Loucy (cell line): ENCODE measurements at regions not wholly inside any gene's neighbourhood (a gene's known extent, or its start where the extent isn't known, plus 50 kb on each side); places are given as distances from the start of the nearest gene placed in this dataset.

Experiments
- H2AFZ ChIP-seq: fragments of 200-600 bp; sonication (generic); 2 replicates; pipeline ENCODE4 v1.6.0; 2016; ENCODE audit warnings: antibody characterized with exemption, mild to moderate bottlenecking, low read length, moderate library complexity
- H3F3A ChIP-seq: fragments of 200-600 bp; 2 replicates; pipeline ENCODE4 v1.6.0; 2016; ENCODE audit warnings: antibody characterized with exemption, low read depth, mild to moderate bottlenecking
- H3K27me3 ChIP-seq: fragments of 200-600 bp; sonication (generic); 2 replicates; pipeline ENCODE4 v1.6.1; 2014; ENCODE audit warnings: low read length, mild to moderate bottlenecking; ENCODE audit not compliant: insufficient read depth, poor library complexity, severe bottlenecking
- H3K36me3 ChIP-seq: fragments of 200-600 bp; sonication (generic); 2 replicates; pipeline ENCODE4 v1.6.1; 2016; ENCODE audit warnings: low read length; ENCODE audit not compliant: insufficient read depth
- H3K4me1 ChIP-seq: fragments of 200-600 bp; sonication (generic); 2 replicates; pipeline ENCODE4 v1.5.1; 2014; ENCODE audit warnings: low read length, mild to moderate bottlenecking; ENCODE audit not compliant: insufficient read depth, poor library complexity, severe bottlenecking
- H3K4me2 ChIP-seq: fragments of 200-600 bp; sonication (generic); 2 replicates; pipeline ENCODE4 v1.6.0; 2014; ENCODE audit warnings: antibody characterized with exemption, low read length, low read depth, mild to moderate bottlenecking; ENCODE audit not compliant: poor library complexity, severe bottlenecking
- H3K4me3 ChIP-seq: fragments of 200-600 bp; sonication (generic); 2 replicates; pipeline ENCODE4 v1.5.1; 2014; ENCODE audit warnings: low read length, mild to moderate bottlenecking, mixed read lengths; ENCODE audit not compliant: poor library complexity, severe bottlenecking
- H3K79me2 ChIP-seq: fragments of 200-600 bp; sonication (generic); 2 replicates; pipeline ENCODE4 v1.6.1; 2014; ENCODE audit warnings: low read length; ENCODE audit not compliant: insufficient read depth
- H3K9ac ChIP-seq: fragments of 200-600 bp; sonication (generic); 2 replicates; pipeline ENCODE4 v1.6.0; 2014; ENCODE audit warnings: mild to moderate bottlenecking, low read depth, low read length, moderate library complexity; ENCODE audit not compliant: poor library complexity, severe bottlenecking
- H3K9me2 ChIP-seq: fragments of 200-600 bp; sonication (generic); replicated peaks from 2 replicates; pipeline ENCODE4 v1.6.1; 2016; ENCODE audit warnings: low read depth, low read length, mixed read lengths
- H3K9me3 ChIP-seq: fragments of 200-600 bp; sonication (generic); 2 replicates; pipeline ENCODE4 v1.6.1; 2014; ENCODE audit warnings: mild to moderate bottlenecking, antibody characterized with exemption, low read length, low read depth; ENCODE audit not compliant: insufficient read depth
- H4K20me1 ChIP-seq: fragments of 200-600 bp; sonication (generic); 2 replicates; pipeline ENCODE4 v1.6.0; 2014; ENCODE audit warnings: antibody characterized with exemption, low read length, mild to moderate bottlenecking; ENCODE audit not compliant: insufficient read depth, poor library complexity, severe bottlenecking
- EZH2phosphoT487 ChIP-seq: fragments of 200-600 bp; IDR thresholded peaks from 2 replicates; pipeline ENCODE4 v1.6.1; 2018; ENCODE audit warnings: antibody characterized with exemption, mild to moderate bottlenecking, moderate library complexity, borderline replicate concordance
- TF ChIP-seq, protein P1 (sequence below): fragments of 200-600 bp; sonication (generic); conservative IDR thresholded peaks from 2 replicates; pipeline ENCODE4 v1.5.1; 2014; ENCODE audit warnings: mild to moderate bottlenecking, antibody characterized with exemption, low read length

DNA sequence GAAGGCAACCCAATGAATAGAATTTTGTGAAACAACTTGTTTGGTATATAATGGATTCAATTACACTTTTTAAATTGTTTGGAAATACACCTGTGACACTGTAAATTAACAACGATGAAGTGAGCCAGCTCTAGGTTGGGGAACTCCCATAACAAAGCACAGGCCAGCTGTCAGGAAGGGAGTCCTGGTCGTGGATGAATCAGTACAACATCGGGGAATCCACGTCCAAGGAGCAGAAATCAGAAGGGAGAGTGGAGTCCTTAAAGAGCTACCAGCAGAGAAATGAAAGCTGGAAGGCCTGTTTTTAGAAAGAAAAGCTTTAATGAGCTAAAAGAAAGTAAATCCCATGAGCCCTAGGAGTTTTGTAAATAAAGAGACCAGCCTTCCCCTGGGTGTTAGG is 223.1 kb upstream of the SLC35B3 start:
- no peak overlapping the region for H3K9ac ChIP-seq
- no peaks in the 10 kb centered on the region for H3F3A ChIP-seq
- no peak overlapping the region for H3K4me2 ChIP-seq
- H2AFZ ChIP-seq: no peak overlapping the region
- no peak overlapping the region for H3K4me3 ChIP-seq
- H3K4me1 ChIP-seq: no peaks in the 10 kb centered on the region
- H3K9me2 ChIP-seq: 0 out of 2 replicates have a peak, but pooled peaks cover 4% of the 10 kb centered on the region
- H3K27me3 ChIP-seq: no peaks in the 10 kb centered on the region
- TF ChIP-seq, protein P1, sequence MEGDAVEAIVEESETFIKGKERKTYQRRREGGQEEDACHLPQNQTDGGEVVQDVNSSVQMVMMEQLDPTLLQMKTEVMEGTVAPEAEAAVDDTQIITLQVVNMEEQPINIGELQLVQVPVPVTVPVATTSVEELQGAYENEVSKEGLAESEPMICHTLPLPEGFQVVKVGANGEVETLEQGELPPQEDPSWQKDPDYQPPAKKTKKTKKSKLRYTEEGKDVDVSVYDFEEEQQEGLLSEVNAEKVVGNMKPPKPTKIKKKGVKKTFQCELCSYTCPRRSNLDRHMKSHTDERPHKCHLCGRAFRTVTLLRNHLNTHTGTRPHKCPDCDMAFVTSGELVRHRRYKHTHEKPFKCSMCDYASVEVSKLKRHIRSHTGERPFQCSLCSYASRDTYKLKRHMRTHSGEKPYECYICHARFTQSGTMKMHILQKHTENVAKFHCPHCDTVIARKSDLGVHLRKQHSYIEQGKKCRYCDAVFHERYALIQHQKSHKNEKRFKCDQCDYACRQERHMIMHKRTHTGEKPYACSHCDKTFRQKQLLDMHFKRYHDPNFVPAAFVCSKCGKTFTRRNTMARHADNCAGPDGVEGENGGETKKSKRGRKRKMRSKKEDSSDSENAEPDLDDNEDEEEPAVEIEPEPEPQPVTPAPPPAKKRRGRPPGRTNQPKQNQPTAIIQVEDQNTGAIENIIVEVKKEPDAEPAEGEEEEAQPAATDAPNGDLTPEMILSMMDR: no peak
- TF ChIP-seq EZH2phosphoT487: no peak
- H4K20me1 ChIP-seq: no peaks in the 10 kb centered on the region
- no peaks in the 10 kb centered on the region for H3K79me2 ChIP-seq
- no peaks in the 10 kb centered on the region for H3K9me3 ChIP-seq
- H3K36me3 ChIP-seq: no peaks in the 10 kb centered on the region

DNA sequence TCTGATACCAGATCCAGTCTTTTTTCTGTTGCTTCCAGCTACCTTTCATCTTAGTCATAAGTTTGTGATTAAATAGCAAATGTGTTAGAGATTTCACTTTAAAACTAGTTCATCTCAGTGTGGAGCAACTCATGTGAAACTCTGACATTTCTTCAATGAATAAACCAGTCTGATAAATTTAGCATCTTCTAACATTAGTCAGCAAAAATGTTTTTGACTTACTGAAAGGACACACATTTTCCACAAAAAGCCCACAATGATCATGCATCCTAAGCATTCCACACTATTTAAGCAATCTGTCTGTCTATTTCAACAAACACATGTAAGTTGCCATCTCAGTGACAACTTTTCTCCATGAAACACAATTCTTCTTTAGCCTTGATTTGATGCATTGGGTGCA is 222.2 kb upstream of the SLC35B3 start:
- Histone ChIP-seq H3K4me3 (no peak overlapping the region), H3K4me2 (no peak overlapping the region), H3K27me3 (no peaks in the 10 kb centered on the region)

DNA sequence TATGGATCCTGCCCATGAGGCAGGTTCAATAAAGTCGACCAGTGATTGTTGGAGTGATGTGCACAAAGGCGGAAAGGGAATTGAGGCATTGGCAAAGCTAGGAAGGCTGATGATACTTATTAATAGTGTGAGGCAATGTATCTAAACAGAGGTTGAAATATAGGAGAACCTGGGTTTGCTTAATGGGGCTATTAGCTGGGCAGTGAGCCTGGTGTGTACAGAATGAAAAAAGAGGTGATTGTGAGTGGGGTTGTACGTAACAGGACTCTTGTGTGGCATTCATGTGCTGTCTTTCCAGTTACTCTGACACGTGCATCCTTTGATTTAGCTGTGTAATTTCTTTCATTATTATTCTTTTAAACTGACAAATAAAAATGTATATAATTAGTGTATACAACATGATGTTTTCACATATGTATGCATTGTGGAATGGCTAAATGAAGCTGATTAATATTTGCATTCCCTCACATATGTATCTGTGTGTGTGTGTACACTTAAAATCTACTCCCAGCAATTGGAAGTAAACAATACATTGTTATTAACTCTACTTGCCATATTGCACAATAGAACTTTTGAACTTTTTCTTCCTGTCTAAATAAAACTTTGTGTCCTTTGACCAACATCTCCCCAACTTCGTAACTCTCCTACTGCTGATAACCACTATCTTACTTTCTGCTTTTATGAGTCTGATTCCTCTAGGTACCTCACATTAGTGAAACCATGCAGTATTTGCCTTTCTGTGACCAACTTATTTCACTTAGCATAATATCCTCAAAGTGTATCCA is 220.5 kb upstream of the SLC35B3 start:
- Histone ChIP-seq H4K20me1 (no peaks in the 10 kb centered on the region), H3K4me3 (no peak overlapping the region), H3F3A (no peaks in the 10 kb centered on the region), H3K27me3 (no peaks in the 10 kb centered on the region), H2AFZ (no peak overlapping the region), H3K9ac (no peak overlapping the region), H3K9me2 (0 out of 2 replicates have a peak, but pooled peaks cover 4% of the 10 kb centered on the region), H3K79me2 (no peaks in the 10 kb centered on the region), H3K9me3 (no peaks in the 10 kb centered on the region), H3K4me2 (no peak overlapping the region), H3K4me1 (no peaks in the 10 kb centered on the region), H3K36me3 (no peaks in the 10 kb centered on the region)
- TF ChIP-seq, protein P1: no peak
- TF ChIP-seq EZH2phosphoT487: no peak

More for the DNA sequence above, 222.2 kb upstream of the SLC35B3 start:
- Histone ChIP-seq H3K4me1 (no peaks in the 10 kb centered on the region), H3F3A (no peaks in the 10 kb centered on the region), H3K36me3 (no peaks in the 10 kb centered on the region), H3K9me3 (no peaks in the 10 kb centered on the region), H3K9ac (no peak overlapping the region), H3K79me2 (no peaks in the 10 kb centered on the region), H4K20me1 (no peaks in the 10 kb centered on the region), H2AFZ (no peak overlapping the region), H3K9me2 (0 out of 2 replicates have a peak, but pooled peaks cover 4% of the 10 kb centered on the region)
- no peak for TF ChIP-seq EZH2phosphoT487
- TF ChIP-seq, protein P1: no peak
